K562 (cell line): ENCODE measurements at regions not wholly inside any gene's neighbourhood (a gene's known extent, or its start where the extent isn't known, plus 50 kb on each side); places are given as distances from the start of the nearest gene placed in this dataset.

Experiments used
- CHD1 ChIP-seq: fragments of 200-600 bp; sonication (generic); IDR thresholded peaks from one replicate; pipeline ENCODE4 v1.6.1; 2012; ENCODE audit warnings: mild to moderate bottlenecking, moderate library complexity, low read length, inconsistent platforms
- DDX20 ChIP-seq: fragments of 450-650 bp; IDR thresholded peaks from 2 replicates; pipeline ENCODE4 v1.6.1; 2016; ENCODE audit warnings: missing genetic modification characterization, low read depth, mild to moderate bottlenecking, missing compliant biosample characterization, moderate library complexity
- EZH2 ChIP-seq: IDR thresholded peaks from 2 replicates; pipeline ENCODE4 v1.6.1; 2012; ENCODE audit warnings: low read depth, mild to moderate bottlenecking, inconsistent platforms, low read length, borderline replicate concordance
- POLR2A ChIP-seq: fragments of 450-650 bp; conservative IDR thresholded peaks from 2 replicates; pipeline ENCODE4 v1.6.1; 2016
- PTBP1 ChIP-seq: fragments of 200-400 bp; formaldehyde crosslinking; IDR thresholded peaks from 2 replicates; pipeline ENCODE4 v1.6.1; 2017; ENCODE audit warnings: low read depth, low read length
- YY1 ChIP-seq, 3 experiments: IDR thresholded peaks; 2 replicates each; pipeline ENCODE4 v1.6.1; 2011; ENCODE audit warnings: low read length in 2 of 3, mild to moderate bottlenecking in 2 of 3, moderate library complexity in 2 of 3, borderline replicate concordance in 1 of 3, control low read depth in 1 of 3, low read depth in 1 of 3; ENCODE audit not compliant: insufficient read depth in 3 of 3, insufficient replicate concordance in 2 of 3, control insufficient read depth in 1 of 3, insufficient read length in 1 of 3; ENCODE audit errors: extremely low read depth in 1 of 3
- ZNF263 ChIP-seq: sonication (generic); formaldehyde crosslinking; IDR thresholded peaks from 2 replicates; pipeline ENCODE4 v1.8.0; 2022; ENCODE audit warnings: mild to moderate bottlenecking, missing genetic modification reagents, borderline replicate concordance
- ZNF511 ChIP-seq: sonication (generic); formaldehyde crosslinking; IDR thresholded peaks from 2 replicates; pipeline ENCODE4 v1.8.0; 2022; ENCODE audit warnings: mild to moderate bottlenecking, missing genetic modification reagents

- TF ChIP-seq YY1 (IDR thresholded peaks at IDR 0.05; ENCODE audit: borderline replicate concordance in 1 of 3, control insufficient read depth in 1 of 3, extremely low read depth in 1 of 3, insufficient read depth in 3 of 3, insufficient read length in 1 of 3, insufficient replicate concordance in 2 of 3, low read depth in 1 of 3, low read length in 2 of 3) (no peak), POLR2A (no peak), ZNF263 (CRISPR knock-in tag) (no peak), ZNF511 (CRISPR knock-in tag) (no peak), DDX20 (tag) (no peak), PTBP1 (no peak), CHD1 (no peak), EZH2 (no peak)
Observed at GRCh38 chr6:167219967-167220512, 62.3 kb upstream of the GPR31 start.
